Bronchial epithelial cell (primary cell): ENCODE measurements at regions not wholly inside any gene's neighbourhood (a gene's known extent, or its start where the extent isn't known, plus 50 kb on each side); places are given as distances from the start of the nearest gene placed in this dataset.

Experiments
- DNase-seq: peaks from one replicate; pipeline ENCODE4 v3.0.0-alpha.2; 2010; ENCODE audit warnings: low read depth
- FAIRE-seq: peaks from 2 replicates; lab custom pipeline; 2011; peaks lifted over from hg19 to GRCh38; lab: Jason Lieb, UNC
- H3K27me3 ChIP-seq: 2 replicates; pipeline ENCODE4 v1.5.1; 2011; ENCODE audit warnings: low read length; ENCODE audit not compliant: control insufficient read depth, insufficient read depth
- H3K36me3 ChIP-seq: 2 replicates; pipeline ENCODE4 v1.5.1; 2011; ENCODE audit warnings: low read length; ENCODE audit not compliant: control insufficient read depth, insufficient read depth
- H3K4me3 ChIP-seq: 2 replicates; pipeline ENCODE4 v1.5.1; 2011; ENCODE audit warnings: mild to moderate bottlenecking, low read depth, low read length, control low read depth
- CTCF ChIP-seq: IDR thresholded peaks from 2 replicates; pipeline ENCODE4 v1.5.1; 2011; ENCODE audit warnings: mild to moderate bottlenecking, moderate library complexity, low read length, control low read depth, inconsistent platforms; ENCODE audit not compliant: insufficient read depth, severe bottlenecking

- FAIRE-seq, result no peak
- no peak overlapping the region for H3K4me3 ChIP-seq
- H3K27me3 ChIP-seq, result no peaks in the 10 kb centered on the region
- no peaks in the 10 kb centered on the region for H3K36me3 ChIP-seq
- no peak for TF ChIP-seq CTCF
- DNase-seq, result peak; percentile 74
Measured at GRCh38 chr2:12300019-12300602, 416.6 kb upstream of the TRIB2 start.

DNA sequence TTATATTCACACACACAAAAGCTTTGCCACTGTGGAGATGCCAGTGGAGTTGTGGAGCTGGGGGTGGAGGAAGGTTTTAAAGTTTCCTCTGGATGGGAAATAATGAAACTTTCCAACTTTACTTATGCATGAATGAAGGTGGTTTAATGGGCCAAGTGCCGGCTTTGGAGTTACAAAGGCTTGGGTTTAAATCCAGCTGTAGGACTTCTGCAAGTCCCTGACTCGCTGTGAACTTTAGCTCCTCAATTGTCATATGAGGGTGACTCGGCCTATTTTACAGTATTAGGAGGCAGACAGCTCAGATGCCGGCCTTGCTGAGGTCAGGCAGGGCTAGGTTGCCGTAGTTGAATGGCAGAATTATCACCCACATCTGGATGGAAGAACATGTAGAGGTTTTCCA, 415.8 kb upstream of the TRIB2 start:
- no peak for TF ChIP-seq CTCF
- no peak for FAIRE-seq
- Histone ChIP-seq H3K27me3 (no peaks in the 10 kb centered on the region), H3K4me3 (no peak overlapping the region), H3K36me3 (no peaks in the 10 kb centered on the region)
- DNase-seq, result no peak

DNA sequence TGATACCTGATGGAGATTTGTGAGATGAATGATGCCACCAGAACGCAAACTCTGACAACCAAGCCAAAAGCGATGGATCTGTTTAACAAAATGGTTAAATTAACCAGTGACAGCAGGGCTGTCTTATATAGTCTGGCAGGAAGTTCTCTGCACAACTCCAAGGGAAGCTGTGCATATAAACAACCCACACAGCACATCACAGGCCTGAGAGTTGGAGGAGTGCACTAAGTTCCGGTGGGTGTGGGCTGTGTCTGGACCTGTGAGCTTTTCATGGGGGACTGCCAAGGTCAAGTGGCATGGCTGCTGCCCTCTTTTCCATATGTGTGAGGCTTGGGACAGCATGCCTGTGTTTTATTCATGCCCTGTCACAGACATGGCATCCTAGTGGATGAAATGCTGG, 414.6 kb upstream of the TRIB2 start:
- H3K4me3 ChIP-seq, result no peak overlapping the region
- no peak for FAIRE-seq
- TF ChIP-seq CTCF, result no peak
- no peaks in the 10 kb centered on the region for H3K36me3 ChIP-seq
- no peaks in the 10 kb centered on the region for H3K27me3 ChIP-seq
- no peak for DNase-seq

DNA sequence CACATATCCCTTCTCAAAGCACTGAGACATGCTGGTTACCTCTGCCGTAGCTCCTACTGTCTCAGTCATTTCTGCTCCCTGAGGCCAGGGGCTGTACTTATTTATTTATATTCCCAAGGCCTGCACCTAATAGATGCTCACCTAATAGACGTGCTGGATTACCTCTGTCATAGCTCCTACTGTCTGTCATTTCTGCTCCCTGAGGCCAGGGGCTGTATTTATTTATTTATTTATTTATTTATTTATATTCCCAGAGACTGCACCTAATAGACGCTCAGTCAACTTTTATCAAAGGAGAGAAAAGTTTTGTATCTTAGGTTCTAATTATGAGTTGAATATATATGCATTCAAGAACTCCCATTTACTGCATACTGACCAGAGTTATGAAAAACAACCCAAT, 414.0 kb upstream of the TRIB2 start:
- H3K36me3 ChIP-seq, result no peaks in the 10 kb centered on the region
- TF ChIP-seq CTCF, result no peak
- DNase-seq, result no peak
- no peaks in the 10 kb centered on the region for H3K27me3 ChIP-seq
- no peak overlapping the region for H3K4me3 ChIP-seq
- no peak for FAIRE-seq

DNA sequence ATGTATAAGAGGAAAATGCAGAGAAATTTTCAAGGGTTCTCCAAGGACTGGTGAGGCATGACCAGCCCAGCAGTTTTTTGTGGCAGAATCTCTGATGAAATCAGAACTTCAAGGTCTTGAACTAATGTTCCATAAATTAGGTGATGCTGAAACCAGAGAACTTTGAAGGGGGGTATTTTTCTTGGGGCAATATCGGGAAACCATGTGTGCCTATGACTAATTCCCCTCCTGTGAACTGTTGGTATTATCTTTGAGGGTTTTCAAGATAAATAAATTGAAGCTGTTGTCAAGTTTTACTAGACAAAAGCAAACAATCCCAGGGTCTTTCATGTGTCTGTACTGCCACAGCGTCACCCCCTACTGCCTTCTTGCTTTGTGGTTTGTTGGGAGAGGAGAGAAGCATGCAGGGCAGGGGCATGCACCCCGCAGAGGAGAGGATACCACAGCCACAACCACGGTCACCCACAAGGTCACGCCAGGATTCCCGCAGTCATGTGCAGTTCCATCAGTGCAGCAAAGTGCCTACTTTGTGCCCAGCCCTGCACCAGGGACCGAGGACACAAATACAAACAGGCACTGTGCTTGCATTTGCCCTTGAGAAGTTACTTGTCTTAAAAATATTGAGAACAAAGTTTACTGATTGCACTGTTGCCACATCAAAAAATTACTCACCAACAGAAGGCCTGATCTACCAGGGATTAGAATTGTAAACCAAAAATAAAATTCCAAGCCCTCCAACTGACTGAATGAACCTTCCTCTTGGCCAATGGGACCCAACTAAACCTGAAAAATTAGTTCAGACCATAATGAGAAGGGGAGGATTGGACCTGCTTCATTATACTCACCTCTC, 413.3 kb upstream of the TRIB2 start:
- no peak overlapping the region for H3K4me3 ChIP-seq
- DNase-seq (peak; percentile 41), FAIRE-seq (no peak)
- TF ChIP-seq CTCF, result no peak
- H3K36me3 ChIP-seq, result no peaks in the 10 kb centered on the region
- no peaks in the 10 kb centered on the region for H3K27me3 ChIP-seq
